ENCODE measurements at regions not wholly inside any gene's neighbourhood (a gene's known extent, or its start where the extent isn't known, plus 50 kb on each side); places are given as distances from the start of the nearest gene placed in this dataset.

- no peak for DNase-seq
Measured at GRCh38 chr2:182646763-182647498, 69.1 kb upstream of the DNAJC10 start.

- DNase-seq: no peak
Measured at GRCh38 chr2:182647499-182647787, 68.6 kb upstream of the DNAJC10 start.

- DNase-seq: peak; percentile 32
Measured at GRCh38 chr2:182649316-182649715, 66.7 kb upstream of the DNAJC10 start.

GRCh38 chr2:182650704-182651103 is 65.4 kb upstream of the DNAJC10 start:
- DNase-seq: peak; percentile 50

- DNase-seq: no peak
Measured at GRCh38 chr2:182652326-182652725, 63.7 kb upstream of the DNAJC10 start.

GRCh38 chr2:182655750-182656149 is 60.3 kb upstream of the DNAJC10 start:
- no peak for DNase-seq

- DNase-seq: no peak
Measured at GRCh38 chr2:182664212-182664611, 51.8 kb upstream of the DNAJC10 start.

GRCh38 chr2:182665500-182665899 is 50.6 kb upstream of the DNAJC10 start:
- DNase-seq: peak; percentile 25
